Smooth muscle cell (in vitro differentiated cells): ENCODE measurements at regions not wholly inside any gene's neighbourhood (a gene's known extent, or its start where the extent isn't known, plus 50 kb on each side); places are given as distances from the start of the nearest gene placed in this dataset.

ENCODE experiments used
- DNase-seq: peaks from one replicate; lab custom pipeline; 2025; ENCODE audit not compliant: unreplicated experiment; lab: John Stamatoyannopoulos, UW
- H2AFZ ChIP-seq: fragments of 200-600 bp; sonication (generic); 2 replicates; pipeline ENCODE4 v1.6.0; 2016; ENCODE audit warnings: antibody characterized with exemption, low read depth, mild to moderate bottlenecking
- H3F3A ChIP-seq: fragments of 200-600 bp; sonication (generic); 2 replicates; pipeline ENCODE4 v1.6.0; 2017; ENCODE audit warnings: antibody characterized with exemption, low read depth
- H3K27ac ChIP-seq: fragments of 200-600 bp; sonication (generic); 2 replicates; pipeline ENCODE4 v1.5.1; 2016; ENCODE audit warnings: low read depth, mild to moderate bottlenecking
- H3K27me3 ChIP-seq: fragments of 200-600 bp; sonication (generic); 2 replicates; pipeline ENCODE4 v1.6.1; 2016; ENCODE audit warnings: low read depth, mild to moderate bottlenecking
- H3K36me3 ChIP-seq: fragments of 200-600 bp; sonication (generic); 2 replicates; pipeline ENCODE4 v1.5.1; 2016; ENCODE audit warnings: low read depth
- H3K4me1 ChIP-seq: fragments of 200-600 bp; sonication (generic); 2 replicates; pipeline ENCODE4 v1.5.1; 2016; ENCODE audit warnings: low read depth
- H3K4me2 ChIP-seq: fragments of 200-600 bp; sonication (generic); 2 replicates; pipeline ENCODE4 v1.6.0; 2016; ENCODE audit warnings: mild to moderate bottlenecking
- H3K4me3 ChIP-seq: fragments of 200-600 bp; sonication (generic); 2 replicates; pipeline ENCODE4 v1.5.1; 2016; ENCODE audit warnings: mild to moderate bottlenecking
- H3K79me2 ChIP-seq: fragments of 200-600 bp; sonication (generic); 2 replicates; pipeline ENCODE4 v1.6.0; 2016; ENCODE audit warnings: low read depth, mild to moderate bottlenecking
- H3K9ac ChIP-seq: fragments of 200-600 bp; sonication (generic); 2 replicates; pipeline ENCODE4 v1.6.0; 2016; ENCODE audit warnings: low read depth
- H3K9me3 ChIP-seq: fragments of 200-600 bp; sonication (generic); replicated peaks from 2 replicates; pipeline ENCODE4 v1.5.1; 2016; ENCODE audit warnings: low read depth
- H4K20me1 ChIP-seq: fragments of 200-600 bp; sonication (generic); 2 replicates; pipeline ENCODE4 v1.6.0; 2016; ENCODE audit warnings: low read depth
- WGBS: methylation state at CpG from one replicate; pipeline ENCODE4 v1.1.7; 2016; ENCODE audit warnings: low lambda C conversion rate; 5-methylcytosine and 5-hydroxymethylcytosine counted together
- TF ChIP-seq, protein P1 (sequence below): fragments of 200-600 bp; sonication (generic); IDR thresholded peaks from 2 replicates; pipeline ENCODE4 v1.5.1; 2017; ENCODE audit warnings: borderline replicate concordance, mild to moderate bottlenecking, antibody characterized with exemption; ENCODE audit not compliant: insufficient read depth, poor library complexity, severe bottlenecking

DNA sequence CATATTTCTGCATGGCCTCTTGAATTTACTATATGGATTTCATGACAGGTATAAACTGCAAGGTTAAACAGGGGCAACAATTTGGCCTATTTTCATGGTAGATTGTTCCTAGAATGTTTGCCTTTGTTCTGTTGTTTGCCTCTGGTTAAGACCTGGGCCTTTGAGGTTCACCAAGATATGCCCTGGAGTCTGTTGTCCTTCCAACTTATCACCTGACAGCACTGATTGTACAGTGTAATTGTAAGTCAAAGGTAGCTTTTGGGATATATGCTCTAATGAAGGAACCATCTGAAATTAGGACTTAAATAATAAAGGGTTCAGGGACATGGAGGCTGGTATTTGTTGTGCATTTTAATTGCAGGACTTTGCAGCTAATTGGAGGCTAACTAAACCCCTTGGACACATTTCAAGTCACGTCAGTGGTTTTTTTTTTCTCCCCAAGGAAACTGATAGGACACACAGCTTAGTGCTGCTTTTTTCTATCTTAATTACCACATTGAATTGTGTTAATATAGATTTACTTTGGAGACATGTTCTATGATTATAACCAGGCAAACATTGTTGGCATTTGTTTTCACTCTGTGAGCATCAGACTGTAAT, 771.2 kb upstream of the LINC00305 start:
- no peaks in the 10 kb centered on the region for H3K9me3 ChIP-seq
- DNase-seq = no peak
- no peak overlapping the region for H3K9ac ChIP-seq
- TF ChIP-seq, protein P1, sequence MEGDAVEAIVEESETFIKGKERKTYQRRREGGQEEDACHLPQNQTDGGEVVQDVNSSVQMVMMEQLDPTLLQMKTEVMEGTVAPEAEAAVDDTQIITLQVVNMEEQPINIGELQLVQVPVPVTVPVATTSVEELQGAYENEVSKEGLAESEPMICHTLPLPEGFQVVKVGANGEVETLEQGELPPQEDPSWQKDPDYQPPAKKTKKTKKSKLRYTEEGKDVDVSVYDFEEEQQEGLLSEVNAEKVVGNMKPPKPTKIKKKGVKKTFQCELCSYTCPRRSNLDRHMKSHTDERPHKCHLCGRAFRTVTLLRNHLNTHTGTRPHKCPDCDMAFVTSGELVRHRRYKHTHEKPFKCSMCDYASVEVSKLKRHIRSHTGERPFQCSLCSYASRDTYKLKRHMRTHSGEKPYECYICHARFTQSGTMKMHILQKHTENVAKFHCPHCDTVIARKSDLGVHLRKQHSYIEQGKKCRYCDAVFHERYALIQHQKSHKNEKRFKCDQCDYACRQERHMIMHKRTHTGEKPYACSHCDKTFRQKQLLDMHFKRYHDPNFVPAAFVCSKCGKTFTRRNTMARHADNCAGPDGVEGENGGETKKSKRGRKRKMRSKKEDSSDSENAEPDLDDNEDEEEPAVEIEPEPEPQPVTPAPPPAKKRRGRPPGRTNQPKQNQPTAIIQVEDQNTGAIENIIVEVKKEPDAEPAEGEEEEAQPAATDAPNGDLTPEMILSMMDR = no peak
- no peak overlapping the region for H2AFZ ChIP-seq
- H3K4me2 ChIP-seq = no peak overlapping the region
- no peaks in the 10 kb centered on the region for H3F3A ChIP-seq
- H3K79me2 ChIP-seq = no peaks in the 10 kb centered on the region
- no peaks in the 10 kb centered on the region for H3K4me1 ChIP-seq
- no peak overlapping the region for H3K4me3 ChIP-seq
- WGBS = 62% methylated on average over 1 of the region's 1 CpG
- H3K27ac ChIP-seq = no peak overlapping the region
- no peaks in the 10 kb centered on the region for H3K36me3 ChIP-seq
- H4K20me1 ChIP-seq = no peaks in the 10 kb centered on the region
- no peaks in the 10 kb centered on the region for H3K27me3 ChIP-seq

DNA sequence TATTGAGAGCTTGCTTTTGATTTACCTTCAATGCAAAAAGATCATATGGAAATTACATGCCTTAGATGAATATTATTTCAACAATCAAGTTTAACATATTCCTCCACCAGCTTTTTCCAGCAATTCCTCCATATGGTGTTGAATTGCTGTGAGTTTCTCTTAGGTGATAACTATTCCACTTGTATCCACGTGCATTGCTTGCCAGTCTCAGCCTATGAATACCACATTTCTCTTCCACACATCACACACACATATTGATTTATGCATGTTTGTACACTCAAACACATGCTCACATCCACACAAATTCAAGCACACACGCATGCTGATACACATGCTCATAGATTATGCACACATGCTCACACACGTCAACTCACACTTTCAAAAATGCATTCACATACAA, 770.0 kb upstream of the LINC00305 start:
- no peaks in the 10 kb centered on the region for H4K20me1 ChIP-seq
- no peak overlapping the region for H3K4me2 ChIP-seq
- no peaks in the 10 kb centered on the region for H3K79me2 ChIP-seq
- H3K27ac ChIP-seq = no peak overlapping the region
- TF ChIP-seq, protein P1 = no peak
- H3K9me3 ChIP-seq = no peaks in the 10 kb centered on the region
- WGBS = 96% methylated on average over 3 of the region's 3 CpGs
- H2AFZ ChIP-seq = no peak overlapping the region
- H3K4me1 ChIP-seq = no peaks in the 10 kb centered on the region
- H3F3A ChIP-seq = no peaks in the 10 kb centered on the region
- no peaks in the 10 kb centered on the region for H3K27me3 ChIP-seq
- H3K9ac ChIP-seq = no peak overlapping the region
- H3K36me3 ChIP-seq = no peaks in the 10 kb centered on the region
- no peak for DNase-seq
- H3K4me3 ChIP-seq = no peak overlapping the region

DNA sequence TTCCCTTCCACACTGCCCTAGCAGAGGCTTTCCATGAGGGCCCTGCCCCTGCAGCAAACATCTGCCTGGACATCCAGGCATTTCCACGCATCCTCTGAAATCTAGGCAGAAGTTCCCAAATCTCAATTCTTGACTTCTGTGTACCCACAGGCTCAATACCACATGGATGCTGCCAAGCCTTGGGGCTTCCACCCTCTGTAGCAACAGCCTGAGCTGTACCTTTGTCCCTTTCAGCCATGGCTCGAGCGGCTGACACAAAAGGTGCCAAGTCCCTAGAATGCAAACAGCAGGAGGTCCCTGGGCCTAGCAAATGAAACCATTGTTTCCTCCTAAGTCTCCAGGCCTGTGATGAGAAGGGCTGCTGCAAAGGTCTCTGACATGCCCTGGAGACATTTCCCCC, 744.5 kb upstream of the LINC00305 start:
- 88% methylated on average over 3 of the region's 3 CpGs for WGBS
- Histone ChIP-seq H4K20me1 (no peaks in the 10 kb centered on the region), H3K27ac (no peak overlapping the region)

More for the DNA sequence above, 744.5 kb upstream of the LINC00305 start:
- no peak overlapping the region for H3K9ac ChIP-seq
- no peak overlapping the region for H3K4me2 ChIP-seq
- TF ChIP-seq, protein P1 = no peak
- no peaks in the 10 kb centered on the region for H3K36me3 ChIP-seq
- no peaks in the 10 kb centered on the region for H3K9me3 ChIP-seq
- no peaks in the 10 kb centered on the region for H3K79me2 ChIP-seq
- no peak overlapping the region for H3K4me3 ChIP-seq
- H3K27me3 ChIP-seq = no peaks in the 10 kb centered on the region
- DNase-seq = no peak
- H3K4me1 ChIP-seq = no peaks in the 10 kb centered on the region
- H2AFZ ChIP-seq = no peak overlapping the region
- no peaks in the 10 kb centered on the region for H3F3A ChIP-seq
